IMR-90 (cell line): ENCODE measurements at regions not wholly inside any gene's neighbourhood (a gene's known extent, or its start where the extent isn't known, plus 50 kb on each side); places are given as distances from the start of the nearest gene placed in this dataset.

ENCODE experiments used
- ATAC-seq: fragments of 200-7000 bp; cut with Tn5 transposase; 2 replicates; pipeline ENCODE4 v1.9.1; 2020; ENCODE audit warnings: low read depth, mild to moderate bottlenecking, moderate library complexity
- BruUV-seq: library from RNA; stranded (reverse); fragments of 400-500 nt; replicated peaks from 2 replicates; lab custom pipeline; 2021; lab: Mats Ljungman, UMichigan
- CTCF ChIA-PET: fragments of 300-600 bp; formaldehyde crosslinking; extraction: SDS; loops from one replicate; lab custom pipeline; 2021; ENCODE audit warnings: antibody characterized with exemption; lab: Yijun Ruan, JAX
- POLR2A ChIA-PET: fragments of 300-600 bp; sonication (Branson Sonifier 250); formaldehyde crosslinking; loops from one replicate; lab custom pipeline; 2022; ENCODE audit warnings: antibody characterized with exemption; ENCODE audit not compliant: unreplicated experiment; lab: Charles Lee
- DNase-seq: peaks from one replicate; pipeline ENCODE4 v3.0.0; 2013
- H2AFZ ChIP-seq: replicated peaks from 2 replicates; pipeline ENCODE3; 2013; ENCODE audit warnings: low read length, mild to moderate bottlenecking; ENCODE audit not compliant: poor library complexity
- H2AK5ac ChIP-seq: 2 replicates; pipeline ENCODE4 v1.6.1; 2013; ENCODE audit warnings: low read depth, low read length, inconsistent platforms
- H2AK9ac ChIP-seq: replicated peaks from 2 replicates; pipeline ENCODE3; 2013; ENCODE audit warnings: mild to moderate bottlenecking, low read depth, low read length, moderate library complexity; ENCODE audit not compliant: poor library complexity
- H2BK120ac ChIP-seq: 2 replicates; pipeline ENCODE4 v1.6.1; 2013; ENCODE audit warnings: low read depth, low read length, inconsistent platforms
- H2BK15ac ChIP-seq: 3 replicates; pipeline ENCODE4 v1.6.1; 2013; ENCODE audit warnings: low read depth, low read length, inconsistent platforms
- H2BK20ac ChIP-seq: 2 replicates; pipeline ENCODE4 v1.6.1; 2013; ENCODE audit warnings: low read depth, mild to moderate bottlenecking, inconsistent platforms, low read length, moderate library complexity
- H2BK5ac ChIP-seq: 2 replicates; pipeline ENCODE4 v1.6.1; 2013; ENCODE audit warnings: mild to moderate bottlenecking, low read depth, low read length, inconsistent platforms; ENCODE audit not compliant: poor library complexity, severe bottlenecking
- H3K14ac ChIP-seq: replicated peaks from 2 replicates; pipeline ENCODE4 v1.6.1; 2013; ENCODE audit warnings: low read depth, low read length, inconsistent platforms
- H3K18ac ChIP-seq: 2 replicates; pipeline ENCODE4 v1.6.1; 2013; ENCODE audit warnings: low read depth, low read length, control low read depth
- H3K23ac ChIP-seq: 2 replicates; pipeline ENCODE4 v1.6.1; 2013; ENCODE audit warnings: low read depth, low read length, inconsistent platforms
- H3K27ac ChIP-seq: 2 replicates; pipeline ENCODE4 v1.5.1; 2013; ENCODE audit warnings: mild to moderate bottlenecking, control low read depth, low read length; ENCODE audit not compliant: insufficient read depth
- H3K27me3 ChIP-seq: 2 replicates; pipeline ENCODE4 v1.6.1; 2013; ENCODE audit warnings: low read length; ENCODE audit not compliant: control insufficient read depth, insufficient read depth
- H3K36me3 ChIP-seq: 2 replicates; pipeline ENCODE4 v1.6.1; 2013; ENCODE audit warnings: low read length, mixed read lengths; ENCODE audit not compliant: control insufficient read depth, insufficient read depth
- H3K4ac ChIP-seq: 2 replicates; pipeline ENCODE4 v1.6.1; 2013; ENCODE audit warnings: low read depth, low read length, inconsistent platforms
- H3K4me1 ChIP-seq: 2 replicates; pipeline ENCODE4 v1.6.1; 2013; ENCODE audit warnings: low read length, mixed read lengths; ENCODE audit not compliant: control insufficient read depth, insufficient read depth
- H3K4me2 ChIP-seq: 2 replicates; pipeline ENCODE4 v1.6.1; 2013; ENCODE audit warnings: low read depth, mild to moderate bottlenecking, control low read depth, low read length, moderate library complexity
- H3K4me3 ChIP-seq: 2 replicates; pipeline ENCODE4 v1.5.1; 2013; ENCODE audit warnings: low read depth, mild to moderate bottlenecking, control low read depth, low read length, moderate library complexity; ENCODE audit not compliant: insufficient read depth
- H3K56ac ChIP-seq: 2 replicates; pipeline ENCODE4 v1.6.1; 2013; ENCODE audit warnings: low read length, inconsistent platforms; ENCODE audit not compliant: insufficient read depth; ENCODE audit errors: extremely low read depth
- H3K79me1 ChIP-seq, 2 experiments: 2 replicates each; pipeline ENCODE4 v1.6.1; 2013; ENCODE audit warnings: low read length in 2 of 2, inconsistent platforms in 1 of 2, low read depth in 1 of 2
- H3K9ac ChIP-seq: 2 replicates; pipeline ENCODE4 v1.6.1; 2013; ENCODE audit warnings: low read depth, low read length, control low read depth
- H3K9me1 ChIP-seq: 2 replicates; pipeline ENCODE4 v1.6.1; 2013; ENCODE audit warnings: low read length, inconsistent platforms; ENCODE audit not compliant: insufficient read depth
- H3K9me3 ChIP-seq: 2 replicates; pipeline ENCODE4 v1.6.1; 2013; ENCODE audit warnings: low read length; ENCODE audit not compliant: control insufficient read depth, insufficient read depth
- H4K20me1 ChIP-seq: 2 replicates; pipeline ENCODE4 v1.6.1; 2013; ENCODE audit warnings: low read length, inconsistent platforms; ENCODE audit not compliant: insufficient read depth
- H4K5ac ChIP-seq: 2 replicates; pipeline ENCODE4 v1.6.1; 2013; ENCODE audit warnings: mild to moderate bottlenecking, low read depth, low read length, control low read depth
- H4K8ac ChIP-seq, 2 experiments: 2 replicates each; pipeline ENCODE4 v1.6.1; 2013; ENCODE audit warnings: low read depth in 2 of 2, low read length in 2 of 2, control low read depth in 1 of 2, inconsistent platforms in 1 of 2
- H4K91ac ChIP-seq: 2 replicates; pipeline ENCODE4 v1.6.1; 2013; ENCODE audit warnings: low read depth, low read length, inconsistent platforms; ENCODE audit not compliant: insufficient read depth
- CEBPB ChIP-seq: IDR thresholded peaks from 2 replicates; pipeline ENCODE4 v1.6.1; 2012; ENCODE audit warnings: low read depth, low read length, improper control_type of control experiment
- CHD1 ChIP-seq: IDR thresholded peaks from 2 replicates; pipeline ENCODE4 v1.6.1; 2012; ENCODE audit warnings: low read depth, low read length, improper control_type of control experiment
- FOS ChIP-seq: fragments of 150-350 bp; IDR thresholded peaks from 2 replicates; pipeline ENCODE4 v1.6.1; 2016; ENCODE audit warnings: low read depth, low read length
- MAZ ChIP-seq: IDR thresholded peaks from 2 replicates; pipeline ENCODE4 v1.6.1; 2012; ENCODE audit warnings: low read depth, mild to moderate bottlenecking, low read length, improper control_type of control experiment, moderate library complexity, borderline replicate concordance
- NFE2L2 ChIP-seq: fragments of 150-350 bp; IDR thresholded peaks from 2 replicates; pipeline ENCODE4 v1.6.1; 2016; ENCODE audit warnings: low read depth, mild to moderate bottlenecking, low read length
- POLR2A ChIP-seq: IDR thresholded peaks from 2 replicates; pipeline ENCODE4 v1.6.1; 2012; ENCODE audit warnings: mild to moderate bottlenecking, low read depth, low read length
- RAD21 ChIP-seq: IDR thresholded peaks from 2 replicates; pipeline ENCODE4 v1.6.1; 2012; ENCODE audit warnings: low read length, improper control_type of control experiment
- RCOR1 ChIP-seq: IDR thresholded peaks from 2 replicates; pipeline ENCODE4 v1.6.1; 2012; ENCODE audit warnings: mild to moderate bottlenecking, low read length, improper control_type of control experiment; ENCODE audit not compliant: insufficient replicate concordance
- RFX5 ChIP-seq: IDR thresholded peaks from 2 replicates; pipeline ENCODE4 v1.8.0; 2012; ENCODE audit warnings: low read depth, mild to moderate bottlenecking, low read length, moderate library complexity
- SMC3 ChIP-seq: fragments of 150-350 bp; IDR thresholded peaks from 2 replicates; pipeline ENCODE4 v1.6.1; 2016; ENCODE audit warnings: low read depth, mild to moderate bottlenecking, antibody characterized with exemption, low read length, moderate library complexity
- WGBS, 2 experiments: methylation state at CpG; one replicate each; pipeline versions ENCODE4 v1.1.5 to v1.1.7; 2013; ENCODE audit warnings: missing lambda C conversion rate in 2 of 2; ENCODE audit not compliant: insufficient read length in 1 of 2; ENCODE audit errors: extremely low coverage in 2 of 2; 5-methylcytosine and 5-hydroxymethylcytosine counted together
- dilution Hi-C: fragments of 300-500 bp; cut with HindIII; formaldehyde crosslinking; loops from one replicate; pipeline ENCODE4 v1.14.3; 2018; ENCODE audit warnings: low sequenced_read_pairs; ENCODE audit not compliant: unreplicated experiment
- in situ Hi-C: fragments of 300-500 bp; cut with MboI; formaldehyde crosslinking; loops from 3 replicates; pipeline ENCODE4 v1.14.3; 2019; ENCODE audit warnings: low sequenced_read_pairs, inconsistent platforms, mixed read lengths
- intact Hi-C: fragments of 100-400 bp; cut with micrococcal nuclease; formaldehyde crosslinking; loops from 2 replicates; pipeline ENCODE4 v1.10.0; 2022
- TF ChIP-seq, protein P1 (sequence below): fragments of 150-350 bp; IDR thresholded peaks from 2 replicates; pipeline ENCODE4 v1.6.1; 2017; ENCODE audit warnings: mild to moderate bottlenecking, antibody characterized with exemption, low read length, low read depth
- TF ChIP-seq, protein P2 (sequence below): conservative IDR thresholded peaks from 2 replicates; pipeline ENCODE4 v1.5.1; 2012; ENCODE audit warnings: mild to moderate bottlenecking, low read depth, low read length, improper control_type of control experiment
- TF ChIP-seq, protein P3 (sequence below): fragments of 150-350 bp; IDR thresholded peaks from 2 replicates; pipeline ENCODE4 v1.6.1; 2016; ENCODE audit warnings: low read depth, mild to moderate bottlenecking, low read length, moderate library complexity, borderline replicate concordance

DNA sequence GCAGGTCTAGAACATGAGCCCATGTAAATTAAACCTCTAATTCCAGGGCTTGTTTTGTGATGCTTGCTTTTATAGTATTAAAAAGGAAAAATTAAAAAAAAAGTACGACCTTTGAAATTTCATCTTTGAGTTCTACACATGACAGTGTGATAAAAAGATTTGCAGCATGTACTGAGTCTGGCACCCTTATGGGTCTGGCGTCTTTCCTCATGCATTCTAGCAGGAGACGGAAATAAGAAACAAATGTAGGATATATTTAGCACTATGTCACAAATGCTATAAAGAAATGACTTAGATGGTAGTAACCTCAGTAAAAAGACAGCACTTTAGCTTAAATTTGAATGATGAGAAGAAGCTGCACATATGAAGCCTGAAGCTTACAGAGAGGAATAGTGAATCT lies 1474.3 kb upstream of the CDH6 start:
- dilution Hi-C loops: no loop called here
- no TSS peak for BruUV-seq
- Histone ChIP-seq H2BK20ac (no peak overlapping the region), H2AFZ (no peak overlapping the region), H3K9ac (no peak overlapping the region), H3K36me3 (no peaks in the 10 kb centered on the region), H3K27me3 (no peaks in the 10 kb centered on the region), H3K14ac (no peak overlapping the region), H3K4ac (no peak overlapping the region), H3K4me1 (no peaks in the 10 kb centered on the region), H3K79me1 (no peaks in the 10 kb centered on the region), H4K8ac (no peak overlapping the region), H2BK120ac (no peak overlapping the region), H4K5ac (no peak overlapping the region), H3K4me3 (no peak overlapping the region), H2BK15ac (no peak overlapping the region), H3K56ac (no peak overlapping the region), H3K4me2 (no peak overlapping the region), H2BK5ac (no peak overlapping the region), H2AK5ac (no peak overlapping the region), H4K91ac (no peak overlapping the region), H3K18ac (no peak overlapping the region), H3K23ac (no peak overlapping the region), H3K9me1 (no peaks in the 10 kb centered on the region), H2AK9ac (no peak overlapping the region), H3K9me3 (peaks cover 4% of the 10 kb centered on the region), H3K27ac (no peak overlapping the region), H4K20me1 (no peaks in the 10 kb centered on the region)
- no CpG with 5 or more reads among the region's 3 CpGs for WGBS, 2 experiments
- intact Hi-C loops: no loop called here
- DNase-seq (no peak), ATAC-seq (no peak)
- CTCF ChIA-PET: no interaction called here
- in situ Hi-C loops: loop anchor here (10.0 kb wide), 1 partner anchor 84 kb away; no protein-coding TSS in a partner anchor
- TF ChIP-seq, protein P1, sequence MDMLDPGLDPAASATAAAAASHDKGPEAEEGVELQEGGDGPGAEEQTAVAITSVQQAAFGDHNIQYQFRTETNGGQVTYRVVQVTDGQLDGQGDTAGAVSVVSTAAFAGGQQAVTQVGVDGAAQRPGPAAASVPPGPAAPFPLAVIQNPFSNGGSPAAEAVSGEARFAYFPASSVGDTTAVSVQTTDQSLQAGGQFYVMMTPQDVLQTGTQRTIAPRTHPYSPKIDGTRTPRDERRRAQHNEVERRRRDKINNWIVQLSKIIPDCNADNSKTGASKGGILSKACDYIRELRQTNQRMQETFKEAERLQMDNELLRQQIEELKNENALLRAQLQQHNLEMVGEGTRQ: no peak
- TF ChIP-seq, protein P2, sequence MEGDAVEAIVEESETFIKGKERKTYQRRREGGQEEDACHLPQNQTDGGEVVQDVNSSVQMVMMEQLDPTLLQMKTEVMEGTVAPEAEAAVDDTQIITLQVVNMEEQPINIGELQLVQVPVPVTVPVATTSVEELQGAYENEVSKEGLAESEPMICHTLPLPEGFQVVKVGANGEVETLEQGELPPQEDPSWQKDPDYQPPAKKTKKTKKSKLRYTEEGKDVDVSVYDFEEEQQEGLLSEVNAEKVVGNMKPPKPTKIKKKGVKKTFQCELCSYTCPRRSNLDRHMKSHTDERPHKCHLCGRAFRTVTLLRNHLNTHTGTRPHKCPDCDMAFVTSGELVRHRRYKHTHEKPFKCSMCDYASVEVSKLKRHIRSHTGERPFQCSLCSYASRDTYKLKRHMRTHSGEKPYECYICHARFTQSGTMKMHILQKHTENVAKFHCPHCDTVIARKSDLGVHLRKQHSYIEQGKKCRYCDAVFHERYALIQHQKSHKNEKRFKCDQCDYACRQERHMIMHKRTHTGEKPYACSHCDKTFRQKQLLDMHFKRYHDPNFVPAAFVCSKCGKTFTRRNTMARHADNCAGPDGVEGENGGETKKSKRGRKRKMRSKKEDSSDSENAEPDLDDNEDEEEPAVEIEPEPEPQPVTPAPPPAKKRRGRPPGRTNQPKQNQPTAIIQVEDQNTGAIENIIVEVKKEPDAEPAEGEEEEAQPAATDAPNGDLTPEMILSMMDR: no peak
- no peak for TF ChIP-seq SMC3
- no peak for TF ChIP-seq RCOR1
- TF ChIP-seq CHD1: no peak
- TF ChIP-seq NFE2L2: no peak
- no peak for TF ChIP-seq RAD21
- TF ChIP-seq POLR2A: no peak
- TF ChIP-seq CEBPB: no peak
- TF ChIP-seq MAZ: no peak
- TF ChIP-seq FOS: no peak
- TF ChIP-seq, protein P3, sequence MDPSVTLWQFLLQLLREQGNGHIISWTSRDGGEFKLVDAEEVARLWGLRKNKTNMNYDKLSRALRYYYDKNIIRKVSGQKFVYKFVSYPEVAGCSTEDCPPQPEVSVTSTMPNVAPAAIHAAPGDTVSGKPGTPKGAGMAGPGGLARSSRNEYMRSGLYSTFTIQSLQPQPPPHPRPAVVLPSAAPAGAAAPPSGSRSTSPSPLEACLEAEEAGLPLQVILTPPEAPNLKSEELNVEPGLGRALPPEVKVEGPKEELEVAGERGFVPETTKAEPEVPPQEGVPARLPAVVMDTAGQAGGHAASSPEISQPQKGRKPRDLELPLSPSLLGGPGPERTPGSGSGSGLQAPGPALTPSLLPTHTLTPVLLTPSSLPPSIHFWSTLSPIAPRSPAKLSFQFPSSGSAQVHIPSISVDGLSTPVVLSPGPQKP: no peak
- TF ChIP-seq RFX5: no peak
- POLR2A ChIA-PET: no interaction called here
